ENCODE measurements at regions not wholly inside any gene's neighbourhood (a gene's known extent, or its start where the extent isn't known, plus 50 kb on each side); places are given as distances from the start of the nearest gene placed in this dataset.

DNA sequence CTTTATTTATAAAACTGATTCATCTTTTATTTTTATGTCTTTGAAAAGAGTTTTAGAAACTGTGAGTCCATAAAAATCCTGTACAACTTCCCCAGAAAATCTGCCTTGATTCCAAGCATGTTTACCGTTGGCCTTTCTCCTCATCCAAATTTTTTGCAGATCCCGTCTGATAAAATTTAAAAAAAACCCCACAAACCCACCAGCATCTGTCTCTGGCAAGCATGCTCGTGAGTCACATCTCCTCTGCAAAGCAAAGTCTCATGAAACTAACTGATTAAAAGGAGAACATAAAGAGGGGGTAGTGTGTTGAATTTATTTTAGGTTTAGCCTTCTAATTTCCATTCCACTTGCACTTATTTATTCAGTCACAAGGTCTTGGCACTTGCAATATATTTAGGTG, 109.4 kb downstream of the MAT2B start:
- Histone ChIP-seq H3K9me3 (no peaks in the 10 kb centered on the region), H3K4me3 (no peak overlapping the region), H3K4me1 (no peaks in the 10 kb centered on the region), H3K27ac (no peak overlapping the region), H3K27me3 (no peaks in the 10 kb centered on the region), H3K36me3 (no peaks in the 10 kb centered on the region)
- intact Hi-C loops (cut with DNase I; ENCODE audit: low total_unique reads) (no loop called here), in situ Hi-C loops (cut with MboI; ENCODE audit: low sequenced_read_pairs in 4 of 4) (no loop called here)
- no peak for DNase-seq
- ATAC-seq = no peak
- no peak for TF ChIP-seq POLR2A (IDR thresholded peaks at IDR 0.05)
- TF ChIP-seq, protein P1, sequence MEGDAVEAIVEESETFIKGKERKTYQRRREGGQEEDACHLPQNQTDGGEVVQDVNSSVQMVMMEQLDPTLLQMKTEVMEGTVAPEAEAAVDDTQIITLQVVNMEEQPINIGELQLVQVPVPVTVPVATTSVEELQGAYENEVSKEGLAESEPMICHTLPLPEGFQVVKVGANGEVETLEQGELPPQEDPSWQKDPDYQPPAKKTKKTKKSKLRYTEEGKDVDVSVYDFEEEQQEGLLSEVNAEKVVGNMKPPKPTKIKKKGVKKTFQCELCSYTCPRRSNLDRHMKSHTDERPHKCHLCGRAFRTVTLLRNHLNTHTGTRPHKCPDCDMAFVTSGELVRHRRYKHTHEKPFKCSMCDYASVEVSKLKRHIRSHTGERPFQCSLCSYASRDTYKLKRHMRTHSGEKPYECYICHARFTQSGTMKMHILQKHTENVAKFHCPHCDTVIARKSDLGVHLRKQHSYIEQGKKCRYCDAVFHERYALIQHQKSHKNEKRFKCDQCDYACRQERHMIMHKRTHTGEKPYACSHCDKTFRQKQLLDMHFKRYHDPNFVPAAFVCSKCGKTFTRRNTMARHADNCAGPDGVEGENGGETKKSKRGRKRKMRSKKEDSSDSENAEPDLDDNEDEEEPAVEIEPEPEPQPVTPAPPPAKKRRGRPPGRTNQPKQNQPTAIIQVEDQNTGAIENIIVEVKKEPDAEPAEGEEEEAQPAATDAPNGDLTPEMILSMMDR (IDR thresholded peaks at IDR 0.05 in 4 of 5, conservative IDR thresholded peaks at IDR 0.05 in 1 of 5) = no peak

DNA sequence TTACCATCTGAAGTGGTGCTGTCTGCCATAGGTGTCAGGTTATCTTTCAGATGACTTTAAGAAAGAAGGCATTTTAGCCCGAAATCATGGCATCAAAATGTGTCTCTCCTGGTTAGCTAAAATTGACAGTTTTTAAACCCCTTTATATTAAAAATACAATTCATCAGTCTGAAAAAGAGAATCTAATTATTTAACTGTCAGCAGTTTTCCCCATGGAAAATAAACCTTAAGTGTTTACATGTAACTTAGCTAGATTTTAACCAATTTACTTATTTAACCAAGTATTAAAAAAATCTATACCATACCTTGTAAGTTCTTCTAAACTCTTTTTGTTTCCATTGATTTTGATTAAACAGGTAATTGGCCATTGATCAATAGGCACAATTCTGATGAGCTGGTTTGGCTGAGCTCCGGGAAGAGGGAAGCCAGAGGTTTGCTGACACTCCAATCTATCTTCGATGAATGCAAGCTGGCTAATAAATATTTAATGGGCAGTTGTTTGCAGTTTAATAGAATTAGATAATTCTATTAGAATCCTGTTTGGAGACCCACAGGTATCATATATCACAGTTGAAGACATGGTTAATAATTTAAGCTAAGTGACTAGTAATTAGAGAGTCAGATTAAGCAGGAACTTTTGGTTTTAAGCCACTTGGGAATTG, 114.0 kb downstream of the MAT2B start:
- Histone ChIP-seq H3K4me3 (no peak overlapping the region), H3K9me3 (no peaks in the 10 kb centered on the region), H3K36me3 (no peaks in the 10 kb centered on the region), H3K4me1 (no peaks in the 10 kb centered on the region), H3K27ac (no peak overlapping the region), H3K27me3 (no peaks in the 10 kb centered on the region)
- ATAC-seq (no peak), DNase-seq (no peak)
- in situ Hi-C loops (cut with MboI; ENCODE audit: low sequenced_read_pairs in 4 of 4) = no loop called here
- TF ChIP-seq POLR2A (IDR thresholded peaks at IDR 0.05) = no peak
- TF ChIP-seq, protein P1 (IDR thresholded peaks at IDR 0.05 in 4 of 5, conservative IDR thresholded peaks at IDR 0.05 in 1 of 5) = no peak
- intact Hi-C loops (cut with DNase I; ENCODE audit: low total_unique reads) = no loop called here

DNA sequence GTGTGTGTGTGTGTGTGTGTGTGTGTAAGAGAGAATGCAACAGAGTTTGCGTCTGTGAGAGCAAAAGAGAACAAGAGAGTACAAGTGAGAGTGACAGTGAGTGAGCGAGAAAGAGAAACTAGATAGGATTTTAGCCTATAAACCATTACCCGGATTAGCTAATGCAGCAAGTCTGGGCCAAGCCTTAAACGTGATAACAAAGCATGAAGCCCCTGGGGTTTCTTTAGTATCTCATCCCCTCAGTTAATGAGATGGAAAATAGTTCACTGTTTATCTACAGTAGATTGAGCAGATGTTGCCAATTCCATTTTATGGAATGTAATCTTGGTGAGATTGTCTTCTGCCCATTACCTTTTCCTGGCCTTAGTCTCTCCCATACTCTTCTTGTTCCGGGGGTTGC, 114.5 kb downstream of the MAT2B start:
- in situ Hi-C loops (cut with MboI; ENCODE audit: low sequenced_read_pairs in 4 of 4) (no loop called here), intact Hi-C loops (cut with DNase I; ENCODE audit: low total_unique reads) (no loop called here)
- Histone ChIP-seq H3K27ac (no peak overlapping the region), H3K36me3 (no peaks in the 10 kb centered on the region), H3K9me3 (no peaks in the 10 kb centered on the region), H3K4me1 (no peaks in the 10 kb centered on the region), H3K4me3 (no peak overlapping the region), H3K27me3 (no peaks in the 10 kb centered on the region)
- ATAC-seq = no peak
- no peak for DNase-seq
- no peak for TF ChIP-seq POLR2A (IDR thresholded peaks at IDR 0.05)
- TF ChIP-seq, protein P1 (IDR thresholded peaks at IDR 0.05 in 4 of 5, conservative IDR thresholded peaks at IDR 0.05 in 1 of 5) = no peak

DNA sequence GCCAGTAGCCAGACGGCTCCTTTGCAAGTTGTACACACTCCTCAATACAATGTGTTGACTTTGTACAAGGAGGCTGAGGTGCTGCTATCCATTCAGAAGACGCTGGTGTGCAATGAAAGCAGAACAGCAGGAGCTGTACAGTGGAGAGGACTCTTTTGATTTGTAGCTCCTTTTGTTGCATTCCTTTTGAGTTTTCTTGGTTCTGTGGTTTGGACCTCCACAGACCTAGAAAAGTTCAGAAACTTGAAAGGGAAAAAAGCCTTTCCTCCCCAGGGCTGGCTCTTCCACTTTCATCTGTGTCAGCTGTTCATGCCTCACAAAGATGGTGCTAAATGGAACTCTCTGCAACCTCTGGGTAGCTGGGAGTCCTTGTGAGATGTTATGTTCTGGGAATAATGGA, 117.4 kb downstream of the MAT2B start:
- TF ChIP-seq, protein P1 (IDR thresholded peaks at IDR 0.05 in 4 of 5, conservative IDR thresholded peaks at IDR 0.05 in 1 of 5) = no peak
- TF ChIP-seq POLR2A (IDR thresholded peaks at IDR 0.05) = no peak
- Histone ChIP-seq H3K9me3 (no peaks in the 10 kb centered on the region), H3K36me3 (no peaks in the 10 kb centered on the region), H3K4me1 (no peaks in the 10 kb centered on the region), H3K27me3 (no peaks in the 10 kb centered on the region), H3K27ac (no peak overlapping the region), H3K4me3 (no peak overlapping the region)
- intact Hi-C loops (cut with DNase I; ENCODE audit: low total_unique reads) = no loop called here
- in situ Hi-C loops (cut with MboI; ENCODE audit: low sequenced_read_pairs in 4 of 4) = no loop called here
- DNase-seq = no peak
- ATAC-seq = no peak

DNA sequence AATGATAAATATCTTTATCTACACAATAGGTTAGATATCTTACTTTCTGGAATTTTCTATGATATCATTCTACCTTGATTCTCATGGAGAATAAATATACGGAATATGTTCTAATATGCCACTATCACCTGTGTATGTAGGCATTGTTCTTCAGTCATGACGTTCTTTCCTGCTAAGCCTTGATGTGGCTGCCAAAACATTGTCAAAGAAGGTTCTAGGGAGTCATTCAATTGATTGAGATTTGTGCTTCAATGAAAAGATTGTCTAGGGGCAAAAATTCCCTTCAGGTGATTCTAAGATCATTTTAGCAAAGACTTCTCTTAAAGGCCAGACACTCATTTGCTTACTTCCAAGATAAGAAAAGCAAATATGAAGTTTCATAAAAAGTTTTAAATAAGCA, 118.1 kb downstream of the MAT2B start:
- Histone ChIP-seq H3K4me1 (no peaks in the 10 kb centered on the region), H3K27ac (no peak overlapping the region), H3K4me3 (no peak overlapping the region), H3K9me3 (no peaks in the 10 kb centered on the region), H3K36me3 (no peaks in the 10 kb centered on the region), H3K27me3 (no peaks in the 10 kb centered on the region)
- ATAC-seq = no peak
- TF ChIP-seq, protein P1 (IDR thresholded peaks at IDR 0.05 in 4 of 5, conservative IDR thresholded peaks at IDR 0.05 in 1 of 5) = no peak
- DNase-seq = no peak
- in situ Hi-C loops (cut with MboI; ENCODE audit: low sequenced_read_pairs in 4 of 4) = no loop called here
- intact Hi-C loops (cut with DNase I; ENCODE audit: low total_unique reads) = no loop called here

Measured in gastrocnemius medialis (tissue), 4 donors.